ENCODE measurements at regions not wholly inside any gene's neighbourhood (a gene's known extent, or its start where the extent isn't known, plus 50 kb on each side); places are given as distances from the start of the nearest gene placed in this dataset.
A peak's percentile ranks its signal among the peaks of the same experiment; 100 is the strongest.

DNA sequence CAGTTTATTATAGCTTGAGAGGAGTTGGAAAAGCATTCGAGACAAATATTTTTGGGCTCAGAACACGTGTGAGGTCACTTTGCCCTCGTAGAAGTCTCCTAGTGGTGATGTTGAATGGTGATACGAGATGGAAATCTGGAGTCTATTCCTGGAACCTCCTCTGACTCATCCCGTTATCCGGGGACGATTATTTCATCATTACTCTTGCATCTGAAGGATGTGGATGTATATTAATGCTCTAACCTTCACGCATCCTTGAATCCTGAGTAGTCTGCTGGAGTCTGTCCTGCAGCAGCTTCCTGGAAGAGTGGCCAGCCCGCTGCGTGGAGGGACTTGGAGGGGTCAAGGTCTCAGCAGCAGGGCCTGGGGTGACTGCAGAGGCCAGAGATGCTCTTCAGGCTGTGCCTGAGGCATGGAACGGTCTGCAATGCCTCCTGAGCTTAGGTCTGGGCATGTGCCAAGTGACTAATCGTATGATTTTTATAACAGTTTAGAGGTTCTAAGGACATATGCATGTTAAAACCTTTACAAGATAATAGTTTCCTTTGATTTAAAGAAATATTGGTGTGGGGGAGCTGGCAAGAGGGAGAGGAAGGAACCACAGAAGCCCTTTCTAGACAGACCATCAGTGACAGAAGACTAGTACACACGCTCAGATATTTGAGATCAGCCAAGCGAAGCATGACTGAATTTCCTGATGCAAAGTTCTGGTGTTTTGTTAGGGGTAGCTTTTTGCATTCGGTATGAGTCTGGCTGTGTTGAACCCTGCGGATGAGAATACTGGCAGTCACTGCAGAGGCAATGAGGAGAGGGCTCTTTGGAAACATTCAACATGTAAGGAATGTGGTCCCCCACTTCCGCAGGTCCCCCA is 400.2 kb downstream of the QKI start:
- TF ChIP-seq, protein P1, sequence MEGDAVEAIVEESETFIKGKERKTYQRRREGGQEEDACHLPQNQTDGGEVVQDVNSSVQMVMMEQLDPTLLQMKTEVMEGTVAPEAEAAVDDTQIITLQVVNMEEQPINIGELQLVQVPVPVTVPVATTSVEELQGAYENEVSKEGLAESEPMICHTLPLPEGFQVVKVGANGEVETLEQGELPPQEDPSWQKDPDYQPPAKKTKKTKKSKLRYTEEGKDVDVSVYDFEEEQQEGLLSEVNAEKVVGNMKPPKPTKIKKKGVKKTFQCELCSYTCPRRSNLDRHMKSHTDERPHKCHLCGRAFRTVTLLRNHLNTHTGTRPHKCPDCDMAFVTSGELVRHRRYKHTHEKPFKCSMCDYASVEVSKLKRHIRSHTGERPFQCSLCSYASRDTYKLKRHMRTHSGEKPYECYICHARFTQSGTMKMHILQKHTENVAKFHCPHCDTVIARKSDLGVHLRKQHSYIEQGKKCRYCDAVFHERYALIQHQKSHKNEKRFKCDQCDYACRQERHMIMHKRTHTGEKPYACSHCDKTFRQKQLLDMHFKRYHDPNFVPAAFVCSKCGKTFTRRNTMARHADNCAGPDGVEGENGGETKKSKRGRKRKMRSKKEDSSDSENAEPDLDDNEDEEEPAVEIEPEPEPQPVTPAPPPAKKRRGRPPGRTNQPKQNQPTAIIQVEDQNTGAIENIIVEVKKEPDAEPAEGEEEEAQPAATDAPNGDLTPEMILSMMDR (IDR thresholded peaks at IDR 0.05), result peak in 1 of 5 experiments; percentile 38
- TF ChIP-seq EP300 (IDR thresholded peaks at IDR 0.05), result peak in 1 of 2 donors; percentile 49

Measured in tibial nerve (tissue), 4 donors.